ENCODE measurements at regions not wholly inside any gene's neighbourhood (a gene's known extent, or its start where the extent isn't known, plus 50 kb on each side); places are given as distances from the start of the nearest gene placed in this dataset.
A peak's percentile ranks its signal among the peaks of the same experiment; 100 is the strongest.

DNA sequence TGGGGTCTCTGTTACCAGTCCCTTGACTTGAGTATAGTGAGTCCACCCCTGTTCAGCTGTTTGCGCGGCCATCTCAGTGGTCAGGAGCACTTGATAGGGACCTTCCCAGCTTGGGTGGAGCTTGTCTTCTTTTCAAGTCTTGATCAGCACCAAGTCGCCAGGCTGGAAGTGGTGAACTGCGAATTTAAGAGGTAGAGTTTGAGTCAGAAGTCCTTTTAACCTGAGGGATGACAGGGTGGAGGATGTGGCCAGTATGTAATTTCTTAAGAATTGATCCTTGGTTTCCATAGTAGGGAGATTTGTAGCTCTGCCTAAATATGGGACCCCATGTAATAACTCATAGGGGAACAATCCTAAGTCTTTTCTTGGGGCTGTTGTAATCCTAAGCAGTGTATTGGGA is 86.3 kb upstream of the XCR1 start:
- no peak overlapping the region for H3K27ac ChIP-seq
- H3K27me3 ChIP-seq (ENCODE audit: insufficient read depth, low read depth): no peaks in the 10 kb centered on the region

DNA sequence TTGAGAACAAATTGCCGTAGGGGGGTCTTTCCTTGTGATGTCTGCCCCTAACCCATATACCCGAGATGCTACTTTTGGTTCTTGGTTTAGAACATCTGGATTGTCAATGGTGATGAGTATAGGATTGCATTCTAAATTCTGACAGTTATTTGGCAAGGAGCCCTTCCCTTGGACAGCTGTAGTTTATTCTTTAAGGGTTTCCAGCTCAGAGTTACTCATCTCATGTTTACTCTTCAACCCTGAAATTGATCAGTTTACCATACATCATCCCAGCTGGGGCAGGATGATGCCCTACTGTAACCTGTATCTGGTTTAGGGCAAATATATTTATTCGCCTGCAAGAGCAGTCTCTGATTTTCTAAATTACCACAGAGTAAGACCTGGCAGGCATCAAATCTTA is 85.7 kb upstream of the XCR1 start:
- H3K4me1 ChIP-seq (ENCODE audit: low read depth, poor library complexity, severe bottlenecking): peaks cover 50% of the 10 kb centered on the region
- no peak overlapping the region for H3K27ac ChIP-seq
- TF ChIP-seq, protein P1, sequence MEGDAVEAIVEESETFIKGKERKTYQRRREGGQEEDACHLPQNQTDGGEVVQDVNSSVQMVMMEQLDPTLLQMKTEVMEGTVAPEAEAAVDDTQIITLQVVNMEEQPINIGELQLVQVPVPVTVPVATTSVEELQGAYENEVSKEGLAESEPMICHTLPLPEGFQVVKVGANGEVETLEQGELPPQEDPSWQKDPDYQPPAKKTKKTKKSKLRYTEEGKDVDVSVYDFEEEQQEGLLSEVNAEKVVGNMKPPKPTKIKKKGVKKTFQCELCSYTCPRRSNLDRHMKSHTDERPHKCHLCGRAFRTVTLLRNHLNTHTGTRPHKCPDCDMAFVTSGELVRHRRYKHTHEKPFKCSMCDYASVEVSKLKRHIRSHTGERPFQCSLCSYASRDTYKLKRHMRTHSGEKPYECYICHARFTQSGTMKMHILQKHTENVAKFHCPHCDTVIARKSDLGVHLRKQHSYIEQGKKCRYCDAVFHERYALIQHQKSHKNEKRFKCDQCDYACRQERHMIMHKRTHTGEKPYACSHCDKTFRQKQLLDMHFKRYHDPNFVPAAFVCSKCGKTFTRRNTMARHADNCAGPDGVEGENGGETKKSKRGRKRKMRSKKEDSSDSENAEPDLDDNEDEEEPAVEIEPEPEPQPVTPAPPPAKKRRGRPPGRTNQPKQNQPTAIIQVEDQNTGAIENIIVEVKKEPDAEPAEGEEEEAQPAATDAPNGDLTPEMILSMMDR (conservative IDR thresholded peaks at IDR 0.05; ENCODE audit: low read depth, low read length): no peak

More for the DNA sequence above, 86.3 kb upstream of the XCR1 start:
- H3K4me1 ChIP-seq (ENCODE audit: low read depth, poor library complexity, severe bottlenecking): peaks cover 44% of the 10 kb centered on the region
- no peak overlapping the region for H3K9ac ChIP-seq
- H2AFZ ChIP-seq (ENCODE audit: low read depth): no peak overlapping the region
- H4K20me1 ChIP-seq (ENCODE audit: insufficient read depth): no peaks in the 10 kb centered on the region
- no peaks in the 10 kb centered on the region for H3K79me2 ChIP-seq (ENCODE audit: insufficient read depth, low read depth)
- no peak overlapping the region for H3K4me2 ChIP-seq
- no peaks in the 10 kb centered on the region for H3K36me3 ChIP-seq (ENCODE audit: insufficient read depth)
- TF ChIP-seq, protein P1 (conservative IDR thresholded peaks at IDR 0.05; ENCODE audit: low read depth, low read length): no peak
- no peak overlapping the region for H3K4me3 ChIP-seq (IDR thresholded peaks at IDR 0.05; ENCODE audit: insufficient read depth, low read depth, low read length)

DNA sequence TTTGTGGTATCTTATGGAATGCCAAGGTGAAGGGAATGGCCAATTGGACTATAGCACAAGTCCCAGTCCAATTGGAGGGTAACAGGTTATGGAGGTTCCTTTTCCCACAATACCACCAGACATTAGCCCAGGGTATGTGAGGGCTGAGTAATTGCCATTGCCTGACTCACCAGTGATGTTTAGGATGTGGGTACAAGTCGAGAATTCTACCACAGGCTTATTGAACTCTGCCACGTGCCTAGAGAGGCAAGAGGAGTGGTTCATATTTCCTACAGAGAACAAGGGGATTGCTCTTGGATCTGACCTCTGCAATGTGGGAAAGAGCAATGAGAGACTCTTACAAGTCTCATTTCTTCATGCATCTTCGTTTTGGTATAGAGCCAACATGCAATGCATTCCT is 85.0 kb upstream of the XCR1 start:
- TF ChIP-seq, protein P1 (conservative IDR thresholded peaks at IDR 0.05; ENCODE audit: low read depth, low read length): no peak
- Histone ChIP-seq H2AFZ (ENCODE audit: low read depth) (no peak overlapping the region), H3K4me1 (ENCODE audit: low read depth, poor library complexity, severe bottlenecking) (peaks cover 57% of the 10 kb centered on the region), H3K9ac (no peak overlapping the region), H3K4me2 (peak overlapping the region; percentile 66; the same call in 1 of the 2 replicates), H3K4me3 (IDR thresholded peaks at IDR 0.05; ENCODE audit: insufficient read depth, low read depth, low read length) (no peak overlapping the region), H3K27me3 (ENCODE audit: insufficient read depth, low read depth) (no peaks in the 10 kb centered on the region), H3K79me2 (ENCODE audit: insufficient read depth, low read depth) (no peaks in the 10 kb centered on the region), H3K27ac (0 out of 2 replicates have a peak overlapping the region, but pooled peaks have one; percentile 90), H3K36me3 (ENCODE audit: insufficient read depth) (no peaks in the 10 kb centered on the region), H4K20me1 (ENCODE audit: insufficient read depth) (no peaks in the 10 kb centered on the region)

More for the DNA sequence above, 85.7 kb upstream of the XCR1 start:
- no peaks in the 10 kb centered on the region for H4K20me1 ChIP-seq (ENCODE audit: insufficient read depth)
- H3K4me3 ChIP-seq (IDR thresholded peaks at IDR 0.05; ENCODE audit: insufficient read depth, low read depth, low read length): no peak overlapping the region
- no peaks in the 10 kb centered on the region for H3K36me3 ChIP-seq (ENCODE audit: insufficient read depth)
- no peaks in the 10 kb centered on the region for H3K27me3 ChIP-seq (ENCODE audit: insufficient read depth, low read depth)
- no peak overlapping the region for H3K4me2 ChIP-seq
- no peak overlapping the region for H2AFZ ChIP-seq (ENCODE audit: low read depth)
- H3K9ac ChIP-seq: no peak overlapping the region
- no peaks in the 10 kb centered on the region for H3K79me2 ChIP-seq (ENCODE audit: insufficient read depth, low read depth)

DNA sequence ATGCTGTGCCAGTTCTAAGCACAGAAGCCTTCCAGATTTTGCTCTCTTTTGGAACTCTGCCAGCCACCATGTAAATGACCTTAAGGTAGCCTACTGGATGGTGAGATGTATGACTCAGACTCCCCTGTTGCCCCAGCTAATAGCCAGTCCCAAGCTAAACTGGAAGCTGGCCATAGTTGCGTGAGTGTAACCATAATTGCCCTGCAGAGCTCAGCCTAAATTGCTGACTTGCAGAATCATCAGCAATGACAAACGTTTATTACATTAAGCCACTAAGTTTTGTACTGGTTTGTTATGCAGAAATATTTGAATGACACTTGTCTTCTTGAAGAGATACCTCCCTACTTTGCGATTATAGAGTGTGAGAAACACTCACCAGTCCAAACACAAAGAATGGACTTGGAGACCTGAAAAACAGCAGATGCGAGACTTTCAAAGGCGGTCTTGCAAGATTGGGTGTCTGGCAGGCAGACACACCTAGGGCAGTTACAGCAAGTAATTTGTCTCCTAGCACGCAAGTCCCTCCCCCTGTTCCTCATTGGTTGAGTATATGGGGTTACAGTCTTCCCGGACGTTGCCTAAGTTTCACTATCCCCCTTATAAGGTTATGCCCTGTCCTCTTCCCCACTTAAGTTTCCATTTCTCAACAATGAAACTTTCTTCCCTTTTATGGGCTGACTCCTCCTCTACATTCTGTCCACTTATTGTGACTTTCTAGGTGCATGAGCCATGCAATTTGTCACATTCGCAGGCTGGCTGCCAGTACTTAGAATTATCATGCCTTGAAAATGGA is 83.6 kb upstream of the XCR1 start:
- Histone ChIP-seq H3K4me3 (IDR thresholded peaks at IDR 0.05; ENCODE audit: insufficient read depth, low read depth, low read length) (no peak overlapping the region), H3K27me3 (ENCODE audit: insufficient read depth, low read depth) (no peaks in the 10 kb centered on the region), H3K4me2 (peak overlapping the region; percentile 66), H3K9ac (peak overlapping the region; percentile 32; the same call in 1 of the 2 replicates), H2AFZ (ENCODE audit: low read depth) (peak overlapping the region; percentile 11; the same call in 1 of the 2 replicates), H3K4me1 (ENCODE audit: low read depth, poor library complexity, severe bottlenecking) (peaks cover 71% of the 10 kb centered on the region), H3K36me3 (ENCODE audit: insufficient read depth) (no peaks in the 10 kb centered on the region), H4K20me1 (ENCODE audit: insufficient read depth) (no peaks in the 10 kb centered on the region), H3K79me2 (ENCODE audit: insufficient read depth, low read depth) (no peaks in the 10 kb centered on the region), H3K27ac (peak overlapping the region; percentile 90)
- TF ChIP-seq, protein P1 (conservative IDR thresholded peaks at IDR 0.05; ENCODE audit: low read depth, low read length): no peak

Measured in KMS-11 (cell line).